SU-DHL-6 (cell line): ENCODE measurements at regions not wholly inside any gene's neighbourhood (a gene's known extent, or its start where the extent isn't known, plus 50 kb on each side); places are given as distances from the start of the nearest gene placed in this dataset.

Source experiments
- EZH2phosphoT487 ChIP-seq: fragments of 200-600 bp; sonication (generic), shearing (Covaris generic); conservative IDR thresholded peaks from 2 replicates; pipeline ENCODE4 v1.6.1; 2018; ENCODE audit warnings: mild to moderate bottlenecking, antibody characterized with exemption, low read length, moderate library complexity, mixed read lengths
- TF ChIP-seq, protein P1 (sequence below): fragments of 200-600 bp; sonication (generic); IDR thresholded peaks from one replicate; pipeline ENCODE4 v1.5.1; 2017; ENCODE audit warnings: antibody characterized with exemption, mild to moderate bottlenecking, low read length, moderate library complexity; ENCODE audit not compliant: insufficient read depth, poor library complexity, severe bottlenecking

DNA sequence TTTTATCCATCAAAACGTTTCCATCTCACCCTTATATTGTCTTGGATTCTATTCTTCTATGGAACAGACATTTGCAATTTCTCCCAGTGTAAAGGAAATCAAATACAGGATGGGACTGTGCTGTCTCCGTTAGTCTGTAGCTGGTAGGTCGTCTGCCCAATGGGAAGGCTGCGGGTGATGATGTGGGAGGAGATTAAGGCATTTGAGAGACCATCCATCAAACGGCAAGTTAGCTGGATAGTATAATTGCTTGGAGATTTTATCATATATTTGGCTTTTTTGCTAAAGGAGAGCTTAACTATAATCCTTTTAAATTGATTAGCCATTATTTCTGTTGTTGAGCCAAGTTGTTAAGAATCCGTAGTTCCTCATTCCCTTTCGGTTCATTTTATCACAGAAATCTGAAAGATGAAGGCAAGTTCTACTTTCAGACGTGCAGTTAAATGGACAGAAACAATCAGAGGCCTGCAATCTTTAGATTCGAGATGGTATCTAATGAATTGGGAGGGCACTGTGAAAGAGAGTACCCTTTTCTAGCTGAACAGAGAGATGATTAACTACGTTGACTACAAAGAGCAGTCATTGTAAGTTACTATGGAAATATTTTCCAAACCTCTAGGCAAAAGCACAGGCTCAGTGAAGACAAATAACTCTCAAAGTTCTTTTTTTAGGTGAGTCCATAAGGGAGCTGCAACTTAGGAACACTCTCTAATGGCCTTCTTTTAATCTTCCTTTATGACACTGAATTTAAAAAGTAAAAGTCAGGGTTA, 253.3 kb upstream of the KIAA1217 start:
- TF ChIP-seq, protein P1, sequence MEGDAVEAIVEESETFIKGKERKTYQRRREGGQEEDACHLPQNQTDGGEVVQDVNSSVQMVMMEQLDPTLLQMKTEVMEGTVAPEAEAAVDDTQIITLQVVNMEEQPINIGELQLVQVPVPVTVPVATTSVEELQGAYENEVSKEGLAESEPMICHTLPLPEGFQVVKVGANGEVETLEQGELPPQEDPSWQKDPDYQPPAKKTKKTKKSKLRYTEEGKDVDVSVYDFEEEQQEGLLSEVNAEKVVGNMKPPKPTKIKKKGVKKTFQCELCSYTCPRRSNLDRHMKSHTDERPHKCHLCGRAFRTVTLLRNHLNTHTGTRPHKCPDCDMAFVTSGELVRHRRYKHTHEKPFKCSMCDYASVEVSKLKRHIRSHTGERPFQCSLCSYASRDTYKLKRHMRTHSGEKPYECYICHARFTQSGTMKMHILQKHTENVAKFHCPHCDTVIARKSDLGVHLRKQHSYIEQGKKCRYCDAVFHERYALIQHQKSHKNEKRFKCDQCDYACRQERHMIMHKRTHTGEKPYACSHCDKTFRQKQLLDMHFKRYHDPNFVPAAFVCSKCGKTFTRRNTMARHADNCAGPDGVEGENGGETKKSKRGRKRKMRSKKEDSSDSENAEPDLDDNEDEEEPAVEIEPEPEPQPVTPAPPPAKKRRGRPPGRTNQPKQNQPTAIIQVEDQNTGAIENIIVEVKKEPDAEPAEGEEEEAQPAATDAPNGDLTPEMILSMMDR = no peak
- no peak for TF ChIP-seq EZH2phosphoT487
